ENCODE measurements at regions not wholly inside any gene's neighbourhood (a gene's known extent, or its start where the extent isn't known, plus 50 kb on each side); places are given as distances from the start of the nearest gene placed in this dataset.
A peak's percentile ranks its signal among the peaks of the same experiment; 100 is the strongest.

GRCh38 chr3:124540550-124541211, 189.6 kb upstream of the UMPS start:
- H3K27me3 Mint-ChIP-seq: peaks cover 5% of the 10 kb centered on the region
- no peaks in the 10 kb centered on the region for H3K4me1 Mint-ChIP-seq (ENCODE audit: low read depth)
- no peak for DNase-seq
- CTCF ChIA-PET: interaction anchor here (0.7 kb wide), 1 partner anchor 189 kb away, joined by 3 read pairs; no protein-coding TSS in a partner anchor
- POLR2A ChIA-PET: no interaction called here
- no peak overlapping the region for H3K4me3 Mint-ChIP-seq
- no peaks in the 10 kb centered on the region for H3K36me3 Mint-ChIP-seq
- intact Hi-C loops (cut with micrococcal nuclease): no loop called here
- no peaks in the 10 kb centered on the region for H3K9me3 Mint-ChIP-seq
- H3K27ac Mint-ChIP-seq: no peak overlapping the region

- H3K4me1 Mint-ChIP-seq (ENCODE audit: low read depth): no peaks in the 10 kb centered on the region
- ChIA-PET POLR2A (no interaction called here), CTCF (no interaction called here)
- no peak for DNase-seq
- no peak overlapping the region for H3K27ac Mint-ChIP-seq
- H3K4me3 Mint-ChIP-seq: no peak overlapping the region
- no peaks in the 10 kb centered on the region for H3K36me3 Mint-ChIP-seq
- H3K27me3 Mint-ChIP-seq: peaks cover 9% of the 10 kb centered on the region
- intact Hi-C loops (cut with micrococcal nuclease): no loop called here
- H3K9me3 Mint-ChIP-seq: no peaks in the 10 kb centered on the region
Measured at GRCh38 chr3:124542214-124542869, 187.9 kb upstream of the UMPS start.

GRCh38 chr3:124545891-124546290, 184.4 kb upstream of the UMPS start:
- H3K9me3 Mint-ChIP-seq: no peaks in the 10 kb centered on the region
- H3K27ac Mint-ChIP-seq: no peak overlapping the region
- peaks cover 14% of the 10 kb centered on the region for H3K27me3 Mint-ChIP-seq
- CTCF ChIA-PET: interaction anchor here (0.6 to 2.1 kb wide), 3 partner anchors 13 to 192 kb away, joined by 3 to 8 read pairs (median 4); no protein-coding TSS in a partner anchor
- no peaks in the 10 kb centered on the region for H3K36me3 Mint-ChIP-seq
- POLR2A ChIA-PET: no interaction called here
- no peak for DNase-seq
- intact Hi-C loops (cut with micrococcal nuclease): no loop called here
- H3K4me3 Mint-ChIP-seq: no peak overlapping the region
- H3K4me1 Mint-ChIP-seq (ENCODE audit: low read depth): no peaks in the 10 kb centered on the region

- no peak for DNase-seq
- CTCF ChIA-PET: interaction anchor here (2.4 kb wide), 2 partner anchors 7 to 11 kb away, joined by 7 to 21 read pairs; no protein-coding TSS in a partner anchor
- no peak overlapping the region for H3K4me3 Mint-ChIP-seq
- POLR2A ChIA-PET: no interaction called here
- H3K27me3 Mint-ChIP-seq: peaks cover 26% of the 10 kb centered on the region
- no peak overlapping the region for H3K27ac Mint-ChIP-seq
- H3K9me3 Mint-ChIP-seq: no peaks in the 10 kb centered on the region
- no peaks in the 10 kb centered on the region for H3K36me3 Mint-ChIP-seq
- peaks cover 7% of the 10 kb centered on the region for H3K4me1 Mint-ChIP-seq (ENCODE audit: low read depth)
- intact Hi-C loops (cut with micrococcal nuclease): loop anchor here (5.0 kb wide), 1 partner anchor 200 kb away; no protein-coding TSS in a partner anchor
Measured at GRCh38 chr3:124552224-124552623, 178.0 kb upstream of the UMPS start.

GRCh38 chr3:124553178-124553577, 177.1 kb upstream of the UMPS start:
- ChIA-PET CTCF (interaction anchor here (1.0 to 1.6 kb wide), 2 partner anchors 9 to 202 kb away, joined by 3 to 5 read pairs; no protein-coding TSS in a partner anchor), POLR2A (no interaction called here)
- Mint-ChIP-seq H3K27ac (no peak overlapping the region), H3K27me3 (peaks cover 33% of the 10 kb centered on the region), H3K36me3 (no peaks in the 10 kb centered on the region), H3K9me3 (no peaks in the 10 kb centered on the region), H3K4me1 (ENCODE audit: low read depth) (peaks cover 7% of the 10 kb centered on the region), H3K4me3 (no peak overlapping the region)
- intact Hi-C loops (cut with micrococcal nuclease): loop anchor here (5.0 kb wide), 1 partner anchor 201 kb away; no protein-coding TSS in a partner anchor
- no peak for DNase-seq

GRCh38 chr3:124556636-124557035, 173.6 kb upstream of the UMPS start:
- Mint-ChIP-seq H3K9me3 (no peaks in the 10 kb centered on the region), H3K4me1 (ENCODE audit: low read depth) (peaks cover 7% of the 10 kb centered on the region), H3K27ac (no peak overlapping the region), H3K36me3 (no peaks in the 10 kb centered on the region), H3K27me3 (peaks cover 36% of the 10 kb centered on the region), H3K4me3 (no peak overlapping the region)
- intact Hi-C loops (cut with micrococcal nuclease): no loop called here
- DNase-seq: no peak
- POLR2A ChIA-PET: no interaction called here
- CTCF ChIA-PET: interaction anchor here (12.6 kb wide), 1 partner anchor 130 kb away, joined by 258 read pairs; no protein-coding TSS in a partner anchor

- intact Hi-C loops (cut with micrococcal nuclease): no loop called here
- Mint-ChIP-seq H3K27me3 (peaks cover 32% of the 10 kb centered on the region), H3K4me3 (no peak overlapping the region), H3K9me3 (no peaks in the 10 kb centered on the region), H3K27ac (no peak overlapping the region), H3K4me1 (ENCODE audit: low read depth) (peaks cover 7% of the 10 kb centered on the region), H3K36me3 (no peaks in the 10 kb centered on the region)
- no peak for DNase-seq
- ChIA-PET POLR2A (no interaction called here), CTCF (interaction anchor here (0.6 to 12.6 kb wide), 3 partner anchors 10 to 129 kb away, joined by 3 to 258 read pairs (median 5); no protein-coding TSS in a partner anchor)
Measured at GRCh38 chr3:124557433-124558232, 172.6 kb upstream of the UMPS start.

- DNase-seq: no peak
- intact Hi-C loops (cut with micrococcal nuclease): no loop called here
- POLR2A ChIA-PET: no interaction called here
- Mint-ChIP-seq H3K27me3 (peaks cover 40% of the 10 kb centered on the region), H3K4me1 (ENCODE audit: low read depth) (no peaks in the 10 kb centered on the region), H3K4me3 (no peak overlapping the region), H3K36me3 (no peaks in the 10 kb centered on the region), H3K27ac (no peak overlapping the region), H3K9me3 (no peaks in the 10 kb centered on the region)
- CTCF ChIA-PET: interaction anchor here (0.7 to 12.6 kb wide), 26 partner anchors 8 to 342 kb away, joined by 3 to 258 read pairs (median 4); no protein-coding TSS in a partner anchor
Measured at GRCh38 chr3:124558991-124559845, 171.0 kb upstream of the UMPS start.

GRCh38 chr3:124559846-124560574, 170.2 kb upstream of the UMPS start:
- H3K36me3 Mint-ChIP-seq: no peaks in the 10 kb centered on the region
- peaks cover 35% of the 10 kb centered on the region for H3K27me3 Mint-ChIP-seq
- no peaks in the 10 kb centered on the region for H3K4me1 Mint-ChIP-seq (ENCODE audit: low read depth)
- DNase-seq: peak; percentile 74
- no peaks in the 10 kb centered on the region for H3K9me3 Mint-ChIP-seq
- CTCF ChIA-PET: interaction anchor here (0.5 to 12.6 kb wide), 31 partner anchors 9 to 208 kb away, joined by 3 to 258 read pairs (median 3); no protein-coding TSS in a partner anchor
- POLR2A ChIA-PET: no interaction called here
- no peak overlapping the region for H3K27ac Mint-ChIP-seq
- H3K4me3 Mint-ChIP-seq: no peak overlapping the region
- intact Hi-C loops (cut with micrococcal nuclease): loop anchor here (10.0 kb wide), 1 partner anchor 345 kb away; no protein-coding TSS in a partner anchor

- DNase-seq: no peak
- no peaks in the 10 kb centered on the region for H3K9me3 Mint-ChIP-seq
- no peak overlapping the region for H3K4me3 Mint-ChIP-seq
- H3K4me1 Mint-ChIP-seq (ENCODE audit: low read depth): no peaks in the 10 kb centered on the region
- no peaks in the 10 kb centered on the region for H3K36me3 Mint-ChIP-seq
- ChIA-PET POLR2A (interaction anchor here (0.7 kb wide), 1 partner anchor 821 kb away, joined by 3 read pairs; no protein-coding TSS in a partner anchor), CTCF (interaction anchor here (0.6 to 12.6 kb wide), 21 partner anchors 10 to 179 kb away, joined by 3 to 258 read pairs (median 4); no protein-coding TSS in a partner anchor)
- intact Hi-C loops (cut with micrococcal nuclease): loop anchor here (10.0 kb wide), 1 partner anchor 344 kb away; no protein-coding TSS in a partner anchor
- peaks cover 30% of the 10 kb centered on the region for H3K27me3 Mint-ChIP-seq
- no peak overlapping the region for H3K27ac Mint-ChIP-seq
Measured at GRCh38 chr3:124560666-124561215, 169.5 kb upstream of the UMPS start.
